A673 (cell line): ENCODE measurements at regions not wholly inside any gene's neighbourhood (a gene's known extent, or its start where the extent isn't known, plus 50 kb on each side); places are given as distances from the start of the nearest gene placed in this dataset.

Source experiments
- BruUV-seq: library from RNA; stranded (reverse); fragments of 400-500 nt; replicated peaks from 2 replicates; lab custom pipeline; 2021; lab: Mats Ljungman, UMichigan
- CTCF ChIA-PET: fragments of 300-600 bp; sonication (Branson Sonifier 250); formaldehyde crosslinking; loops from one replicate; lab custom pipeline; 2022; ENCODE audit warnings: antibody characterized with exemption; lab: Charles Lee
- POLR2A ChIA-PET: fragments of 300-600 bp; sonication (Branson Sonifier 250); formaldehyde crosslinking; loops from one replicate; lab custom pipeline; 2022; ENCODE audit warnings: antibody characterized with exemption; ENCODE audit not compliant: low non-redundant PET; lab: Charles Lee
- DNase-seq: peaks from one replicate; pipeline ENCODE4 v3.0.0-alpha.2; 2015; ENCODE audit warnings: low spot score
- H3K27ac ChIP-seq: fragments of 200-600 bp; sonication (generic); 2 replicates; pipeline ENCODE4 v1.5.1; 2016; ENCODE audit warnings: mixed run types, low read depth, mild to moderate bottlenecking, mixed read lengths, antibody characterized with exemption, low read length; ENCODE audit not compliant: poor library complexity, severe bottlenecking
- H3K27me3 ChIP-seq: fragments of 200-600 bp; sonication (generic); replicated peaks from 2 replicates; pipeline ENCODE4 v1.6.1; 2017; ENCODE audit warnings: mixed run types, low read depth, mild to moderate bottlenecking, mixed read lengths, antibody characterized with exemption, low read length; ENCODE audit not compliant: insufficient read depth, poor library complexity
- H3K36me3 ChIP-seq: fragments of 200-600 bp; sonication (generic); 2 replicates; pipeline ENCODE4 v1.6.1; 2016; ENCODE audit warnings: mixed run types, mild to moderate bottlenecking, mixed read lengths, antibody characterized with exemption, low read length; ENCODE audit not compliant: insufficient read depth, poor library complexity, severe bottlenecking
- H3K4me1 ChIP-seq: fragments of 200-600 bp; sonication (generic); 2 replicates; pipeline ENCODE4 v1.6.1; 2017; ENCODE audit warnings: mixed run types, mild to moderate bottlenecking, mixed read lengths, antibody characterized with exemption, low read length; ENCODE audit not compliant: insufficient read depth, poor library complexity, severe bottlenecking
- H3K4me3 ChIP-seq: fragments of 200-600 bp; sonication (generic); 2 replicates; pipeline ENCODE4 v1.5.1; 2016; ENCODE audit warnings: low read depth, mixed run types, mild to moderate bottlenecking, mixed read lengths, low read length; ENCODE audit not compliant: poor library complexity, severe bottlenecking
- H3K9me3 ChIP-seq: fragments of 200-600 bp; sonication (generic); 2 replicates; pipeline ENCODE4 v1.6.1; 2016; ENCODE audit warnings: mixed run types, low read depth, mild to moderate bottlenecking, mixed read lengths, antibody characterized with exemption, low read length; ENCODE audit not compliant: poor library complexity, severe bottlenecking
- CTCF ChIP-seq: fragments of 300-800, 200-600 bp; sonication (generic); conservative IDR thresholded peaks from 2 replicates; pipeline ENCODE4 v1.5.1; 2017; ENCODE audit warnings: low read depth, mild to moderate bottlenecking, antibody characterized with exemption, low read length, moderate library complexity, mixed read lengths
- EZH2 ChIP-seq: fragments of 200-600 bp; sonication (generic); IDR thresholded peaks from 2 replicates; pipeline ENCODE4 v1.6.1; 2017; ENCODE audit warnings: borderline replicate concordance, low read depth, mild to moderate bottlenecking, mixed read lengths, antibody characterized with exemption, low read length; ENCODE audit not compliant: poor library complexity, severe bottlenecking
- intact Hi-C: fragments of 100-400 bp; cut with micrococcal nuclease; formaldehyde crosslinking; loops from one replicate; pipeline ENCODE4 v1.10.0; 2022; ENCODE audit not compliant: unreplicated experiment

- no peak overlapping the region for H3K27ac ChIP-seq
- POLR2A ChIA-PET = no interaction called here
- no peaks in the 10 kb centered on the region for H3K9me3 ChIP-seq
- no peak for DNase-seq
- no peaks in the 10 kb centered on the region for H3K36me3 ChIP-seq
- no TSS peak for BruUV-seq
- TF ChIP-seq EZH2 = no peak
- no peak for TF ChIP-seq CTCF
- no peaks in the 10 kb centered on the region for H3K27me3 ChIP-seq
- intact Hi-C loops = loop anchor here (10.0 kb wide), 1 partner anchor 175 kb away; no protein-coding TSS in a partner anchor
- H3K4me1 ChIP-seq = no peaks in the 10 kb centered on the region
- CTCF ChIA-PET = interaction anchor here (0.5 kb wide), 1 partner anchor 204 kb away, joined by 3 read pairs; no protein-coding TSS in a partner anchor
- H3K4me3 ChIP-seq = no peak overlapping the region
Observed at GRCh38 chr7:17159500-17160037, 138.9 kb upstream of the AHR start.

GRCh38 chr7:17166824-17167379, 131.6 kb upstream of the AHR start:
- BruUV-seq = no TSS peak
- intact Hi-C loops = no loop called here

GRCh38 chr7:17168416-17168815, 130.0 kb upstream of the AHR start:
- Histone ChIP-seq H3K9me3 (no peaks in the 10 kb centered on the region), H3K27ac (no peak overlapping the region), H3K36me3 (no peaks in the 10 kb centered on the region), H3K4me1 (no peaks in the 10 kb centered on the region), H3K4me3 (no peak overlapping the region), H3K27me3 (no peaks in the 10 kb centered on the region)
- ChIA-PET POLR2A (no interaction called here), CTCF (no interaction called here)
- no peak for TF ChIP-seq EZH2
- no peak for TF ChIP-seq CTCF
- no TSS peak for BruUV-seq
- intact Hi-C loops = no loop called here
- no peak for DNase-seq

More at GRCh38 chr7:17166824-17167379, 131.6 kb upstream of the AHR start:
- no peaks in the 10 kb centered on the region for H3K36me3 ChIP-seq
- no peak overlapping the region for H3K4me3 ChIP-seq
- H3K27ac ChIP-seq = no peak overlapping the region
- no peaks in the 10 kb centered on the region for H3K9me3 ChIP-seq
- ChIA-PET CTCF (no interaction called here), POLR2A (no interaction called here)
- H3K27me3 ChIP-seq = no peaks in the 10 kb centered on the region
- no peaks in the 10 kb centered on the region for H3K4me1 ChIP-seq
- no peak for DNase-seq
- TF ChIP-seq EZH2 (no peak), CTCF (no peak)
